ENCODE measurements at regions not wholly inside any gene's neighbourhood (a gene's known extent, or its start where the extent isn't known, plus 50 kb on each side); places are given as distances from the start of the nearest gene placed in this dataset.
A peak's percentile ranks its signal among the peaks of the same experiment; 100 is the strongest.
"Not testable (repeated sequence)": the region's sequence is repeated elsewhere in the genome, so short reads cannot be mapped to it uniquely, and the experiment has no call there.

GRCh38 chr20:50453533-50454244, 56.5 kb upstream of the PTPN1 start:
- Histone ChIP-seq H3K4me2 (ENCODE audit: low read length) (no peak overlapping the region), H4K91ac (ENCODE audit: low read depth, low read length) (no peak overlapping the region), H3K4me3 (ENCODE audit: low read depth, low read length) (no peak overlapping the region), H3K27me3 (ENCODE audit: insufficient read depth, low read length) (no peaks in the 10 kb centered on the region), H3K18ac (ENCODE audit: low read length) (no peak overlapping the region), H3K23ac (ENCODE audit: low read length) (no peak overlapping the region), H3K27ac (ENCODE audit: low read depth, low read length) (no peak overlapping the region), H2BK120ac (ENCODE audit: insufficient read depth, low read length, poor library complexity) (peak overlapping the region; percentile 39), H2AFZ (ENCODE audit: insufficient read depth, low read length, poor library complexity) (no peak overlapping the region), H4K8ac (ENCODE audit: low read depth, low read length) (no peak overlapping the region), H2AK5ac (ENCODE audit: low read length) (no peak overlapping the region), H3K9ac (ENCODE audit: low read length) (no peak overlapping the region), H3K36me3 (ENCODE audit: control insufficient read depth in 1 of 2, insufficient read depth in 2 of 2, low read length in 2 of 2) (no peaks in the 10 kb centered on the region), H3K9me3 (ENCODE audit: insufficient read depth, low read depth, low read length) (no peaks in the 10 kb centered on the region), H4K12ac (ENCODE audit: low read depth, low read length) (no peak overlapping the region), H3K14ac (ENCODE audit: low read length) (no peak overlapping the region), H2BK5ac (ENCODE audit: low read depth, low read length, poor library complexity) (no peak overlapping the region), H2BK12ac (ENCODE audit: low read length) (peak overlapping the region; percentile 11), H3K79me2 (ENCODE audit: control insufficient read depth, insufficient read depth, low read length, poor library complexity) (no peaks in the 10 kb centered on the region), H3K4ac (ENCODE audit: low read depth, low read length) (no peak overlapping the region), H3K79me1 (ENCODE audit: low read length) (peaks cover 15% of the 10 kb centered on the region), H3K4me1 (ENCODE audit: control insufficient read depth in 1 of 2, insufficient read depth in 2 of 2, low read length in 2 of 2) (peaks cover 13 to 17% of the 10 kb centered on the region in 2 experiments)
- no CpG with 5 or more reads among the region's 6 CpGs for WGBS (ENCODE audit: extremely low coverage, insufficient coverage, insufficient read length)
- DNase-seq: peak in 1 of 2 donors; percentile 40

- not testable (repeated sequence) for H3K4me2 ChIP-seq (ENCODE audit: low read length); H2BK5ac ChIP-seq (ENCODE audit: low read depth, low read length, poor library complexity); H3K18ac ChIP-seq (ENCODE audit: low read length); H3K4ac ChIP-seq (ENCODE audit: low read depth, low read length); H2BK12ac ChIP-seq (ENCODE audit: low read length); H2AFZ ChIP-seq (ENCODE audit: insufficient read depth, low read length, poor library complexity); H4K8ac ChIP-seq (ENCODE audit: low read depth, low read length); H3K79me2 ChIP-seq (ENCODE audit: control insufficient read depth, insufficient read depth, low read length, poor library complexity); H3K9ac ChIP-seq (ENCODE audit: low read length); H4K12ac ChIP-seq (ENCODE audit: low read depth, low read length); H3K36me3 ChIP-seq (ENCODE audit: control insufficient read depth in 1 of 2, insufficient read depth in 2 of 2, low read length in 2 of 2); H4K91ac ChIP-seq (ENCODE audit: low read depth, low read length); H2BK120ac ChIP-seq (ENCODE audit: insufficient read depth, low read length, poor library complexity); H3K23ac ChIP-seq (ENCODE audit: low read length); DNase-seq; H2AK5ac ChIP-seq (ENCODE audit: low read length); H3K4me3 ChIP-seq (ENCODE audit: low read depth, low read length); H3K79me1 ChIP-seq (ENCODE audit: low read length); H3K27me3 ChIP-seq (ENCODE audit: insufficient read depth, low read length); H3K27ac ChIP-seq (ENCODE audit: low read depth, low read length); H3K9me3 ChIP-seq (ENCODE audit: insufficient read depth, low read depth, low read length); H3K14ac ChIP-seq (ENCODE audit: low read length)
- peaks cover 6 to 11% of the 10 kb centered on the region in 2 experiments for H3K4me1 ChIP-seq (ENCODE audit: control insufficient read depth in 1 of 2, insufficient read depth in 2 of 2, low read length in 2 of 2)
- no CpG with 5 or more reads among the region's 5 CpGs for WGBS (ENCODE audit: extremely low coverage, insufficient coverage, insufficient read length)
Observed at GRCh38 chr20:50455245-50455644, 54.9 kb upstream of the PTPN1 start.

GRCh38 chr20:50455656-50456451, 54.3 kb upstream of the PTPN1 start:
- no peak overlapping the region for H3K4me2 ChIP-seq (ENCODE audit: low read length)
- peak overlapping the region; percentile 33 for H4K91ac ChIP-seq (ENCODE audit: low read depth, low read length)
- no peak overlapping the region for H3K4ac ChIP-seq (ENCODE audit: low read depth, low read length)
- no peak overlapping the region for H3K9ac ChIP-seq (ENCODE audit: low read length)
- H3K27ac ChIP-seq (ENCODE audit: low read depth, low read length): no peak overlapping the region
- no peak overlapping the region for H3K23ac ChIP-seq (ENCODE audit: low read length)
- no peak overlapping the region for H3K4me3 ChIP-seq (ENCODE audit: low read depth, low read length)
- H3K9me3 ChIP-seq (ENCODE audit: insufficient read depth, low read depth, low read length): no peaks in the 10 kb centered on the region
- H3K79me2 ChIP-seq (ENCODE audit: control insufficient read depth, insufficient read depth, low read length, poor library complexity): no peaks in the 10 kb centered on the region
- no peak overlapping the region for H2BK120ac ChIP-seq (ENCODE audit: insufficient read depth, low read length, poor library complexity)
- DNase-seq: no peak
- no peak overlapping the region for H4K8ac ChIP-seq (ENCODE audit: low read depth, low read length)
- H4K12ac ChIP-seq (ENCODE audit: low read depth, low read length): no peak overlapping the region
- no peaks in the 10 kb centered on the region for H3K27me3 ChIP-seq (ENCODE audit: insufficient read depth, low read length)
- H2BK12ac ChIP-seq (ENCODE audit: low read length): no peak overlapping the region
- WGBS (ENCODE audit: extremely low coverage, insufficient coverage, insufficient read length): no CpG with 5 or more reads among the region's 19 CpGs
- H2AFZ ChIP-seq (ENCODE audit: insufficient read depth, low read length, poor library complexity): no peak overlapping the region
- H3K4me1 ChIP-seq (ENCODE audit: control insufficient read depth in 1 of 2, insufficient read depth in 2 of 2, low read length in 2 of 2): peaks cover 6 to 10% of the 10 kb centered on the region in 2 experiments
- peaks cover 6% of the 10 kb centered on the region for H3K79me1 ChIP-seq (ENCODE audit: low read length)
- H2AK5ac ChIP-seq (ENCODE audit: low read length): peak overlapping the region; percentile 59
- H3K36me3 ChIP-seq (ENCODE audit: control insufficient read depth in 1 of 2, insufficient read depth in 2 of 2, low read length in 2 of 2): no peaks in the 10 kb centered on the region
- no peak overlapping the region for H2BK5ac ChIP-seq (ENCODE audit: low read depth, low read length, poor library complexity)
- H3K14ac ChIP-seq (ENCODE audit: low read length): no peak overlapping the region
- H3K18ac ChIP-seq (ENCODE audit: low read length): no peak overlapping the region

GRCh38 chr20:50456452-50457324, 53.5 kb upstream of the PTPN1 start:
- Histone ChIP-seq H4K12ac (ENCODE audit: low read depth, low read length) (no peak overlapping the region), H3K9me3 (ENCODE audit: insufficient read depth, low read depth, low read length) (no peaks in the 10 kb centered on the region), H2BK12ac (ENCODE audit: low read length) (peak overlapping the region; percentile 1), H3K4me3 (ENCODE audit: low read depth, low read length) (no peak overlapping the region), H3K79me1 (ENCODE audit: low read length) (peaks cover 2% of the 10 kb centered on the region), H3K4ac (ENCODE audit: low read depth, low read length) (no peak overlapping the region), H3K23ac (ENCODE audit: low read length) (no peak overlapping the region), H3K9ac (ENCODE audit: low read length) (no peak overlapping the region), H4K8ac (ENCODE audit: low read depth, low read length) (no peak overlapping the region), H3K27ac (ENCODE audit: low read depth, low read length) (no peak overlapping the region), H3K27me3 (ENCODE audit: insufficient read depth, low read length) (no peaks in the 10 kb centered on the region), H3K4me2 (ENCODE audit: low read length) (no peak overlapping the region), H3K14ac (ENCODE audit: low read length) (no peak overlapping the region), H3K36me3 (ENCODE audit: control insufficient read depth in 1 of 2, insufficient read depth in 2 of 2, low read length in 2 of 2) (no peaks in the 10 kb centered on the region), H2AFZ (ENCODE audit: insufficient read depth, low read length, poor library complexity) (no peak overlapping the region), H3K18ac (ENCODE audit: low read length) (no peak overlapping the region), H3K4me1 (ENCODE audit: control insufficient read depth in 1 of 2, insufficient read depth in 2 of 2, low read length in 2 of 2) (peaks cover 0 to 4% of the 10 kb centered on the region in 2 experiments), H2BK120ac (ENCODE audit: insufficient read depth, low read length, poor library complexity) (no peak overlapping the region), H2AK5ac (ENCODE audit: low read length) (peak overlapping the region; percentile 32), H4K91ac (ENCODE audit: low read depth, low read length) (no peak overlapping the region), H3K79me2 (ENCODE audit: control insufficient read depth, insufficient read depth, low read length, poor library complexity) (no peaks in the 10 kb centered on the region), H2BK5ac (ENCODE audit: low read depth, low read length, poor library complexity) (no peak overlapping the region)
- no CpG with 5 or more reads among the region's 8 CpGs for WGBS (ENCODE audit: extremely low coverage, insufficient coverage, insufficient read length)
- DNase-seq: no peak
